ENCODE measurements at regions not wholly inside any gene's neighbourhood (a gene's known extent, or its start where the extent isn't known, plus 50 kb on each side); places are given as distances from the start of the nearest gene placed in this dataset.

- TF ChIP-seq POLR2A (IDR thresholded peaks at IDR 0.05) (no peak), CTCF (IDR thresholded peaks at IDR 0.05) (no peak)
These were observed 75.2 kb downstream of the ISX start for GRCh38 chr22:35140879-35141745.
